ENCODE measurements at regions not wholly inside any gene's neighbourhood (a gene's known extent, or its start where the extent isn't known, plus 50 kb on each side); places are given as distances from the start of the nearest gene placed in this dataset.
A peak's percentile ranks its signal among the peaks of the same experiment; 100 is the strongest.

DNA sequence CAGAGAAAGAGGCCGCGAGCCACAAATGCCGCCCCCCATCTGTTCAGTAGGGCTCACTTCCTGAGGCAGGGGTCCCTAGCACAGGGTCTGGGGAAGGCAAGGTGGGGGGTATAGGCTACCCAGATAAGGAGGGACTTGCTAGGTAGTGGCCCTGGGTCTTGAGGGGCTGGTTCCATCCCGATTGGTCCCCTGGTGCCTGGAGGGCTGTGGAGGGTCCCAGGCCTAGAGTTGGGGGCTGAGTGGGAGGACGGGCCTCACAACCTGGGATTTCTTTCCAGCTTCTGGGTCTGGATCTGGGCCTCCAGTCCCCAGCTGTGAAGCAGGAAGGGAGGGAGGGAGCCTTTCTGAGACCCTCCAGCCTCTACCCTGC, 75.1 kb upstream of the EN2 start:
- no peak overlapping the region for H3K4ac ChIP-seq (replicated peaks; ENCODE audit: insufficient read length, low read depth, low read length)
- no peaks in the 10 kb centered on the region for H3K9me3 ChIP-seq (ENCODE audit: insufficient read depth in 2 of 2, low read depth in 1 of 2, low read length in 1 of 2)
- H3K27ac ChIP-seq (ENCODE audit: low read depth, low read length), result no peak overlapping the region
- H4K8ac ChIP-seq (ENCODE audit: extremely low read depth, insufficient read depth, low read length), result no peak overlapping the region; the same call in 1 of the 2 replicates
- peak overlapping the region in 1 of 4 experiments; percentile 45; a peak in 1 of 8 replicates for H3K4me3 ChIP-seq (ENCODE audit: extremely low read depth in 1 of 4, insufficient read depth in 2 of 4, low read depth in 3 of 4, low read length in 4 of 4)
- no peak overlapping the region for H3K9ac ChIP-seq (replicated peaks in 1 of 4; ENCODE audit: extremely low read depth in 1 of 4, low read depth in 3 of 4, low read length in 3 of 4)
- no peak overlapping the region for H3K23ac ChIP-seq (ENCODE audit: insufficient read length)
- H4K20me1 ChIP-seq (replicated peaks in 1 of 2; ENCODE audit: control insufficient read depth in 1 of 2, insufficient read depth in 2 of 2, low read length in 2 of 2), result peaks cover 19 to 27% of the 10 kb centered on the region in 2 experiments
- no peak overlapping the region; the same call in 1 of the 2 replicates for H3K18ac ChIP-seq (ENCODE audit: extremely low read depth, low read length)
- POLR2A ChIA-PET (ENCODE audit: partially characterized antibody), result no interaction called here
- no peaks in the 10 kb centered on the region for H3K79me1 ChIP-seq (ENCODE audit: low read depth, low read length)
- no peaks in the 10 kb centered on the region; a peak in 1 of 8 replicates for H3K36me3 ChIP-seq (ENCODE audit: control insufficient read depth in 2 of 4, insufficient read depth in 4 of 4, low read length in 3 of 4)
- H3K23me2 ChIP-seq (ENCODE audit: low read depth, low read length), result peaks cover 3% of the 10 kb centered on the region
- no peak overlapping the region for H2BK15ac ChIP-seq (ENCODE audit: low read length)
- H4K91ac ChIP-seq (replicated peaks; ENCODE audit: insufficient read length, low read length), result no peak overlapping the region
- H3K14ac ChIP-seq (ENCODE audit: insufficient read length), result no peak overlapping the region
- peak overlapping the region; percentile 65 to 68; a peak in 3 of 4 replicates for H3K4me2 ChIP-seq (ENCODE audit: insufficient read depth in 1 of 2, low read depth in 2 of 2, low read length in 2 of 2)
- DNase-seq (ENCODE audit: low read depth in 1 of 2, low spot score in 2 of 2) (no peak), FAIRE-seq (no peak)
- no peak overlapping the region for H2BK5ac ChIP-seq (ENCODE audit: low read depth, low read length)
- 51% methylated on average over 5 of the region's 5 CpGs; no CpG with 5 or more reads in 1 of the 2 experiments for WGBS, 2 experiments (ENCODE audit: extremely low coverage in 1 of 2, insufficient coverage in 1 of 2, insufficient read length in 1 of 2, insufficient replicate concordance in 2 of 2, low coverage in 1 of 2, low lambda C conversion rate in 2 of 2, missing lambda C conversion rate in 1 of 2)
- H3K79me2 ChIP-seq (ENCODE audit: control insufficient read depth in 1 of 2, insufficient read depth in 2 of 2, low read length in 2 of 2), result no peaks in the 10 kb centered on the region
- peaks cover 69 to 83% (median 78%) of the 10 kb centered on the region in 4 experiments for H3K27me3 ChIP-seq (replicated peaks in 1 of 4; ENCODE audit: control insufficient read depth in 3 of 4, extremely low read depth in 1 of 4, insufficient read depth in 3 of 4, low read length in 3 of 4)
- no peak overlapping the region for H2BK120ac ChIP-seq (replicated peaks; ENCODE audit: low read depth, low read length)
- H2AFZ ChIP-seq (ENCODE audit: low read length), result no peak overlapping the region
- CTCF ChIA-PET (ENCODE audit: partially characterized antibody), result interaction anchor here (0.8 to 6.3 kb wide), 3 partner anchors 68 to 455 kb away, joined by 3 to 81 read pairs (median 5); no protein-coding TSS in a partner anchor
- peaks cover 0 to 16% (median 9%) of the 10 kb centered on the region in 4 experiments; a peak in 5 of 7 replicates for H3K4me1 ChIP-seq (replicated peaks in 1 of 4; ENCODE audit: control insufficient read depth in 3 of 4, insufficient read depth in 4 of 4, low read length in 3 of 4)
- no peak overlapping the region for H2BK12ac ChIP-seq (ENCODE audit: low read depth, low read length)
- no peak overlapping the region for H3K56ac ChIP-seq (replicated peaks; ENCODE audit: insufficient read length, low read depth, low read length)
- H4K5ac ChIP-seq (ENCODE audit: insufficient read length, low read depth, low read length), result no peak overlapping the region
- no peak overlapping the region for H2BK20ac ChIP-seq (ENCODE audit: low read length)
- H2AK5ac ChIP-seq (ENCODE audit: low read depth, low read length), result no peak overlapping the region
- TF ChIP-seq SRF (IDR thresholded peaks at IDR 0.05; ENCODE audit: low read depth, low read length) (no peak), TAF7 (optimal IDR thresholded peaks at IDR 0.05; ENCODE audit: borderline replicate concordance, low read depth, low read length) (no peak), KDM1A (IDR thresholded peaks at IDR 0.05; ENCODE audit: borderline replicate concordance, low read length) (no peak), RAD21 (IDR thresholded peaks at IDR 0.05 in 1 of 2, conservative IDR thresholded peaks at IDR 0.05 in 1 of 2; ENCODE audit: low read depth in 2 of 2, low read length in 2 of 2) (no peak), RFX5 (IDR thresholded peaks at IDR 0.05; ENCODE audit: borderline replicate concordance, low read depth, low read length) (no peak), GTF2F1 (IDR thresholded peaks at IDR 0.05; ENCODE audit: borderline replicate concordance, low read depth, low read length) (no peak), YY1 (IDR thresholded peaks at IDR 0.05; ENCODE audit: low read depth, low read length) (no peak), SIN3A (conservative IDR thresholded peaks at IDR 0.05 in 1 of 2, IDR thresholded peaks at IDR 0.05 in 1 of 2; ENCODE audit: low read depth in 1 of 2, low read length in 2 of 2) (no peak), EZH2 (IDR thresholded peaks at IDR 0.05; ENCODE audit: low read depth, low read length, severe bottlenecking) (no peak), KDM5A (IDR thresholded peaks at IDR 0.05; ENCODE audit: low read length) (no peak), TCF12 (IDR thresholded peaks at IDR 0.05; ENCODE audit: low read depth, low read length) (no peak), SIX5 (IDR thresholded peaks at IDR 0.05; ENCODE audit: low read depth, low read length) (no peak), BCL11A (IDR thresholded peaks at IDR 0.05; ENCODE audit: low read depth in 2 of 2, low read length in 2 of 2) (no peak), HDAC6 (IDR thresholded peaks at IDR 0.05; ENCODE audit: low read depth, low read length) (no peak)
